Renal pelvis (tissue), 1 donor: ENCODE measurements at regions not wholly inside any gene's neighbourhood (a gene's known extent, or its start where the extent isn't known, plus 50 kb on each side); places are given as distances from the start of the nearest gene placed in this dataset.

Experiments
- DNase-seq: peaks from one replicate; pipeline ENCODE4 v3.0.0-alpha.2; 2013

- DNase-seq, result no peak
These were observed 147.0 kb upstream of the THRB start for GRCh38 chr3:24641628-24642027.

GRCh38 chr3:24645047-24645446 is 150.4 kb upstream of the THRB start:
- no peak for DNase-seq

GRCh38 chr3:24646790-24647189 is 152.1 kb upstream of the THRB start:
- no peak for DNase-seq

GRCh38 chr3:24648063-24648462 is 153.4 kb upstream of the THRB start:
- no peak for DNase-seq

GRCh38 chr3:24650839-24651238 is 156.2 kb upstream of the THRB start:
- no peak for DNase-seq

GRCh38 chr3:24657870-24658510 is 163.3 kb upstream of the THRB start:
- no peak for DNase-seq

- no peak for DNase-seq
These were observed 166.5 kb upstream of the THRB start for GRCh38 chr3:24661175-24661584.

GRCh38 chr3:24662449-24663345 is 168.0 kb upstream of the THRB start:
- DNase-seq, result no peak

- DNase-seq, result no peak
These were observed 168.8 kb upstream of the THRB start for GRCh38 chr3:24663406-24663805.

GRCh38 chr3:24668039-24668438 is 173.4 kb upstream of the THRB start:
- DNase-seq, result no peak

GRCh38 chr3:24670871-24671270 is 176.2 kb upstream of the THRB start:
- DNase-seq, result no peak

GRCh38 chr3:24673596-24673995 is 178.9 kb upstream of the THRB start:
- no peak for DNase-seq

- DNase-seq, result no peak
These were observed 179.6 kb upstream of the THRB start for GRCh38 chr3:24674261-24674660.

GRCh38 chr3:24678021-24678420 is 183.4 kb upstream of the THRB start:
- no peak for DNase-seq

GRCh38 chr3:24678421-24678865 is 183.8 kb upstream of the THRB start:
- DNase-seq, result no peak

- no peak for DNase-seq
These were observed 184.8 kb upstream of the THRB start for GRCh38 chr3:24679429-24679828.

- DNase-seq, result peak; percentile 55
These were observed 185.7 kb upstream of the THRB start for GRCh38 chr3:24680214-24680967.

- no peak for DNase-seq
These were observed 187.5 kb upstream of the THRB start for GRCh38 chr3:24682141-24682547.

GRCh38 chr3:24683090-24683489 is 188.4 kb upstream of the THRB start:
- no peak for DNase-seq

- peak; percentile 30 for DNase-seq
These were observed 189.2 kb upstream of the THRB start for GRCh38 chr3:24683633-24684384.

- DNase-seq, result no peak
These were observed 189.9 kb upstream of the THRB start for GRCh38 chr3:24684506-24685023.

- DNase-seq, result no peak
These were observed 192.2 kb upstream of the THRB start for GRCh38 chr3:24686808-24687207.
